HG03175 (cell line): ENCODE measurements at regions not wholly inside any gene's neighbourhood (a gene's known extent, or its start where the extent isn't known, plus 50 kb on each side); places are given as distances from the start of the nearest gene placed in this dataset.

Experiments used
- ATAC-seq: cut with Tn5 transposase; IDR thresholded peaks from one replicate; pipeline ENCODE4 v1.9.1; 2021; ENCODE audit warnings: mild to moderate bottlenecking, moderate library complexity; ENCODE audit not compliant: unreplicated experiment

GRCh38 chr1:229991104-229991513 lies 75.9 kb upstream of the GALNT2 start:
- ATAC-seq: no peak

- no peak for ATAC-seq
Measured at GRCh38 chr1:229991724-229992333, 75.2 kb upstream of the GALNT2 start.

GRCh38 chr1:229993060-229993459 lies 74.0 kb upstream of the GALNT2 start:
- no peak for ATAC-seq

DNA sequence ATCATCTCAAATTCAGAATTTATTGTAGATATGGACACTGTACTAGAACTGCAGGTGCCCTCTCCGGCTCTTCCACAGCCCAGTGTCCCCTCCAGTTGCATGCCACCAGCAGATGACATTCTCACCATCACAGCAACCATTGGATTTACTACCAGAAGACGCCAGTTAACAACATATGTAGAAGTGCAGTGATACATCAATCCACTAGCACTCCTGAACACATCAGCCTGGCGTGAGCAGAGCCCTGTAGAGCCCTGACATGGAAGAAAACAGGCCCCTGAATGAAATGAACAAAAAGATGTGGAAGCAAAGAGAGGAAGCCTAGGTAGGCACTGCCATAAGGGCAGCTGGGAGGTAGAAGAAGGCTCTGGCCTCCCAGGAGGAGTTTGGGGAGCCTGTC lies 73.1 kb upstream of the GALNT2 start:
- no peak for ATAC-seq

- no peak for ATAC-seq
Measured at GRCh38 chr1:229999004-229999670, 67.9 kb upstream of the GALNT2 start.

- no peak for ATAC-seq
Measured at GRCh38 chr1:230000493-230001184, 66.4 kb upstream of the GALNT2 start.

- no peak for ATAC-seq
Measured at GRCh38 chr1:230002164-230002803, 64.8 kb upstream of the GALNT2 start.

DNA sequence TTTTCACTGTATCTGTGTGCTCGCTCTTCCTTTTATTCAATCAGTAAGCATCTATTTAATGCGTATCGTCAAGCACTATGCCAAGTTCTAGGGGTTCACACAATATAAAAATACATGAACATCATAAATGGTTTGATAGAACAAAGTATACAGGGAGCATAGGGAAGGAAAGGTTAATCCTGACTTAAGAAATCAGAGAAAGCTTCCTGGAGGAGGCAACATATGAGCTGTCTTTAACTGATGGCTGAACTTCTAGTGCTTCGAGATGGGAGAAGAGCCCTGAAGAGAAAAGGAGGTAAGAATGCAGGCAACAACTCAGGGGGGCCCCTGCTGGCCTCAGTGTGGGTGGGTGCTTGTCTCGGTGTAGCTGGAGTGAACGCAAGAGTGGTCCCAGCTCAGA lies 63.6 kb upstream of the GALNT2 start:
- no peak for ATAC-seq

DNA sequence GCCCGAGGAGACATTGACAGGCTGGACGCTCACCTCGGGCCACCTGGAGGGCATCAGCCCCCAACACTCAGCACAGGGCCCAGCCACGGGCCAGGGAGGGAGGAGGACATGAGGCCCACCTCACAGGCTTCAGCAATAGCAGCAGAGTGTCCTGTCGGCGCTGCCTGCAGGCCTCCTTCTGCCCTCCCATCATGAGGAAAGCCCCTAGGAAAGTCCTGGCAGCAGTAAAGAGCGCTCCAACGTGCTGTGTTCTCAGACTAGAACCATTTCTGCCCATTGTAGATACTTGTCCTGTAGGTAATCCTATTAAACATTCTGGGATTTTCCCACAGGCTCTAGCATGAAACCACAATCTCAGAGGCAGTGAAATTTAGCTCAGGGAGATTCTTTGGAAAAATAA lies 62.0 kb upstream of the GALNT2 start:
- ATAC-seq: no peak

- no peak for ATAC-seq
Measured at GRCh38 chr1:230008721-230009120, 58.3 kb upstream of the GALNT2 start.

DNA sequence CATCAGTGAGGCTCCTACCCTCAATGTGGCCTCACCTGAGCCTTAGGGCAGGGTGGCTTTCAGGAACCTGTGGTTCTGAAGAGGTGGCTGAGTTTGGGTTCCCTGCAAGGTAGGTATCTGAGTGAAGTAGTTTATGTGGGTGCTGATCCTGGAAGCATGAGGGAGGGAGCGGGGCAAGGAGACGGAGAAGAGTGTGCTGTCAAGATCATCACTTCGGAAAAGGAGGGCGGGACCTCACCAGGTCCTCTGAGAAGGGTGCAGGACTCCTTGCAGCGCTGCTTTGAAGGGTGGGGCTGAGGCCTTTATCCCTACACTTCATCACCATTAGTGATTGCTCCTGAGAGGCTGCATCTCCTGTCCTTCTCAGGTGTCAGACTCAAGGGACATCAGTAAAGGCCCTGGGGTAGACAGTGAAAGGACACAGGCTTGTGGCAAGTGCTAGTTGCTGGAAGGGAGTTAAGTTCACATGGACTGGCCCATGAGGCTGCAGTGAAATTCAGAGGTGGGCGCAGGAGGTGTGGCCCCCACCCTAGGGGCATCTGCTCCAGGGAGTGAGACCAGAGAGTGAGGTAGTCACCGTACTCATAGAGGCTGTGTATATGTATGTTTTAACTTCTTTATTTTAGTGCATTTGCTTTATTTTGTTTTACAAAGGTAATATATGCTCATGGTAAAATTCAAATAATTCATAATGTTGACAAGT lies 57.3 kb upstream of the GALNT2 start:
- ATAC-seq: no peak

- no peak for ATAC-seq
Measured at GRCh38 chr1:230010603-230011332, 56.3 kb upstream of the GALNT2 start.

DNA sequence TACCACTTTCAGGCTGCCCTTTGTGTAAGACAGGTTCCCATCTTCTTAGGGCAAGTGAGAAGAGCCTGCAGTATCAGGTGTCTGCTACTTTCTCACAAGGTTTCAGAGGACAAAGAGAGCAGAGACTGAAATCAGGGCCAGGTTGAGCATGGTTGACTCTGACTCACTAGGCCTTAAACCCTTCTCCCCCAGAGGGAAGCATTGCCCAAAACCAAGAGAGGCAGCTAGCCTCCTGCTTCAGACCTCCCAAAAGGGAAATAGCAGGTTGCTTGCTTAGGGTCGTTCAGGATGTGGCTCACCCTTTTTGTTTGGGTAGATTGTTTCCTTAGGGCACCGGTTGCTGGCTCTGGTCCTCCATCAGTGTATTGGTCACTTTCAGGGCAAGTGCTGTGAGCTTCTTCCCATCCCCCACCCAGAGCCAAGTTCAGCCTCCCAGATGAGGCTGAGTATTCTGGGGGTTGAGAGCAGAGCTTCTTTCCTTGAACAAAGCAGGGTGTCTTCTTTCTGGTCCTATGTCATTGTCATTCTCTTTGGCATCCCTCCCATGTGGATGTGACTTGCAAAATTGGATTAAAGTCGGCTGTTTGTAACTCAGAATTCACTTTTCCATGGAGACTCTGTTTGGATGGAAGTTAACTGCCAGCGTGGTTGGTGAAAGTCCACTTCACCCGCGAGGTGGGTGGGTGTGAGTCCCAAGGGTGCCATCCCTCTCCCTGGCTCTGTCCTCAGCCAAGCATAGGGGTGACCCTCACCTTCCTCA lies 55.5 kb upstream of the GALNT2 start:
- no peak for ATAC-seq

GRCh38 chr1:230012093-230012393 lies 55.0 kb upstream of the GALNT2 start:
- no peak for ATAC-seq

- no peak for ATAC-seq
Measured at GRCh38 chr1:230012741-230013140, 54.3 kb upstream of the GALNT2 start.

- ATAC-seq: no peak
Measured at GRCh38 chr1:230016159-230016558, 50.9 kb upstream of the GALNT2 start.
